ENCODE measurements at regions not wholly inside any gene's neighbourhood (a gene's known extent, or its start where the extent isn't known, plus 50 kb on each side); places are given as distances from the start of the nearest gene placed in this dataset.

DNA sequence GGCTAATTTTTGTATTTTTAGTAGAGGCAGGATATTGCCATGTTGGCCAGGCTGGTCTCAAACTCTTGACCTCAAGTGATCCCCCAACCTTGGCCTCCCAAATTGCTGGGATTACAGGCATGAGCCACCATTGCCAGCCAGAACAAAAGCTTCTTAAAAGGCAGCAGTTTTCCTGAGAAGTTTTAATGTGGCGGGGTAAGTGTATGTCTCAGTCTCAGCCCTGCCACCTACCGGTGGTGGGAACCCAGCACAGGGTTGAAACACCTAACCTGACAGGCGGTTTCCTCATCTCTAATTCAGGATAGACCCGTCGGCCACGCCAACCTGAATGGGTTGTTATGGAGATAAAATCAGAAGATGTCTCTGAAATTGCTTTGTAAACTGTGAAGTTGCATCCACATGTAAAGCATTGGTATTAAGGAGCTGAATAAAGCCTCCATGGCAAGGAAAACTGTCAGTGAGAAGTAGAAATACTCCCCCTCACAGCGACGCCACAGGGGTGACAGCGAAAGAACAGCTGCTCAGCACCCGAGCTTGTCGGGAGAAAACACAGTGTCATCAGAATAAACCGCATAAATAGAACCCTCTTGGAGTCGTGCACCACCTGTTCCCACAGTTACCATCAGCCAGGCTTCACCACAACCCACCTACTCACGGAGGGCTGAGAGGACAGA is 165.9 kb upstream of the NCAM1 start:
- no peak for DNase-seq

DNA sequence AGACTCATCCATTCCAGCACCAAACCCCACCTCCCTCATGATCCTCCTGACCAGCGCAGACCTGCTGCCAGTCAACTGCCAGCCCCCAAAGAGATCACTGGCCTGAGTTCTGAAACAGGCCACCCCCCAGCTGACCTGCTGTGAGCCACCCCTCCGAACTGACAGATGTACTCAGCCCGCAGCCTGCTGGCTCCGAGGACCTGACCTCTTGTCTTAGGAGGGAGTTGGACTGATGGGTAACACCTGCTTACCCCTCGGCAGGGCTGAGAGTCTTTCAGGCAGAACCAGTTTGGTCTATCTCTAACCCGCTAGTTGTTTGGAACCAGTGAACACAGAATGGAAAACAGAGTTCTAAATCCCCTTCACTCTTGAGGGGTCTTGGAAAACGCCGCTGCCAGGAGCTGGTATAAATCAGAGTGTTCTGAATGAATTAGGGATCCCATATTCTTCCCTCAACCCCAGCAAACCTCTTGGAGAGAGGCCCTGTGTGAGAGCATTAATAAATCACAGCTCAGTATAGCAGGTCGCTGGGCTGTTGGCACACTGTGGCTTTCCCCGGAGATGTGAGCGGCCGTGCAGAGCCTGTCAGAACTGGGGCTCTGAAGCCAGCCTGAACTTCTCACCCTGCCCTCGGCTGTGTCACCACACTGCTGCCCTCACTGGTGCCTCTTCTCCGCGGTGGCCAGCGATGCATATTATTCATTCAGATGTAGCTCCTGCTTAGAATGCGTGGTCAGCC is 165.1 kb upstream of the NCAM1 start:
- DNase-seq, result no peak

DNA sequence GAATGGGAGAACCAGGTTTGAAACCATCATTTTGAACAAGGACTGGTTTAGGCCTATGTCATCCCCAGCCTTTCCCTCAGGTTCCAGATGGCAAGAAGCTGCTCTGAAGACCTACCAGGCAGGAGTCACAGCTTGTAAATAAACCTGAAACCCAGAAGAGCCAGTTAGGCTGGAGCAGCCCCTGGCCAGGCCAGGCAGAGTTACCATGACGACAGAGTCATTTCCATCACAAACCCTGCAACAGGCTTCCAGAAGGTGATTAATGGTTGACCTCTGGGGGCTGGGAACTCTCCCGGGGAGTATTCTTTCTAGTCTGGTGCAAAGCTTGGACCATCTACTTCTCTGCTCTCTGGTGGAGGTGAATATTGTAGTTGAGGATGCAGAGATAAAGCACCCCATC is 164.1 kb upstream of the NCAM1 start:
- DNase-seq, result no peak

DNA sequence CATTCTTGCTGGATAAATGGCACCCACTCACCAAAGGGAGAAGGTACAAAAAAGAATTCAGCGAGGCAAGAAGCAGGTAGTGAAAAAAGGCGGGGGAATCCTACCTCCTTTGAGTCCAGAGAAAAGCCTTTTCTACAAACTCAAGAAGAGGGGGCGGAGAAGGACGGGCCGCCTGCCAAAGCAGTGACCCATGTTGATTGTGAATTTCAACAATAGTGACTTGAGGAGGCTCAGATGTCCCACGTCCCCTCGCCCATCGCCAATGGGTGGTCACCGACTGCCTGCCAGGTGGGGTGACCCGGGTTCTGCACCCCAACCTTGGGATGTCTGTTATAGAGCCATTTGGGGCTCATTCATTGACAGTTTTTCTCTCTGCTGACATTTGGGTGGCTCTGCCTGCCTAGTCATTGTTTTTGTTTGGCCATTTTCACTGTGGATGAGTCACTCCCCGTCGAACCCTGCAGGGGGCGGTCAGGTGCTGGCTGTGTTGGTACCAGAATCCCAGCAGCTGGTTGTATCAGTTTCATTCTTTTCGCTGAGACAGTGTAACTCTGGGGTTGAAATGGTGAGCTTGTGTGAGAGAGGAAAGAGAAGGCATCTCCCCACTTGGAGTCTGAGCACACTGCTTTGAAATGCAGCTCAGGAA is 163.4 kb upstream of the NCAM1 start:
- no peak for DNase-seq

DNA sequence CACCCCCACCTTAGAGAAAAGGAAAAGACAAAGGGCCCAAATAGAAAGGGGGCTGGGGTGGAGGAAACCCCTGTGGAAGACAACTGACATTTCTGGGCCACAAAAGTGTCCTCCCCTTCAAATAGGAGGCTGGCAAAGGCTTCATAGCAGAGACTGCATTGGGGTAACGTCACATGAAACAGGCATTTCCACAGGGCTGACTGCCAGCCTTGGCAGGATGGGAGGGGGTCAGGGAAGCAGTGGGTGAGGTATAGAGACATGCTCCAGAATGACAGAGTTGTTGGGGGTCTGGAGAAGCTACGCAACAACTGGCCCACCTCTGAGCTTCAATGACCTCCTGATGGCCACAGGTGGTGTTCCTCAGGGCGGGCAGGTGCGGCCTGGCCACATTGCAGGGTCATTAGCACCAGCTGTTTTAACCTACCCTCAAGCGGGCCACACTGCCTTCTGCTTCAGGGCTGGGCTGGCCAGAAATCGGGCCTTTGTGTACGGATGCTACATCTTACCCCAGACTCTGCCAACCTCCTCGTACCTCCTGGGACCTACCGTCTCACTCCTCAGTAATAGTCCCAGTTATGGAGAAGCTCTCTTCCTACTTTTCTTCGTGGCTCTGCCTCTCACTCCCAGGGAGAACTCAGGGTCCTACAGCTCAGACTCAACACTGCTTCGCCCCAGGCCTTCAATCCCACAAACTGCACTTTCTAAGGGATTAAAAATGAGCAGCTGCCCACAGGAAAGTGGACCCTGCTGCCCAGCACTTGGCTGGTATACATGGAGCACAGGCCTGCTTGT is 160.0 kb upstream of the NCAM1 start:
- no peak for DNase-seq

DNA sequence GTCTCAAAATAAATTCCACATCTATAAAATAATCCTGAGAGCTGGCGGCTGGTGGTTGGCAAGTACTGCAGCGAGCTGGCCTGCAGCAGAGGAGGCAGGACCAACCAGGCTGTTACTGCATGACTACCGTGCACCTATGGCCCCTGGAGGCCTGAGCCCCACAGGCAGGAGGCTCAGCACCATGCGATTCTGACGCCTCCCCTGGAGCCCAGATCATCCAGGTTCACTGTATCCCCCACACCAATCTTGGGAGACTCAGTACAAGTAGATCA is 159.5 kb upstream of the NCAM1 start:
- DNase-seq, result no peak

DNA sequence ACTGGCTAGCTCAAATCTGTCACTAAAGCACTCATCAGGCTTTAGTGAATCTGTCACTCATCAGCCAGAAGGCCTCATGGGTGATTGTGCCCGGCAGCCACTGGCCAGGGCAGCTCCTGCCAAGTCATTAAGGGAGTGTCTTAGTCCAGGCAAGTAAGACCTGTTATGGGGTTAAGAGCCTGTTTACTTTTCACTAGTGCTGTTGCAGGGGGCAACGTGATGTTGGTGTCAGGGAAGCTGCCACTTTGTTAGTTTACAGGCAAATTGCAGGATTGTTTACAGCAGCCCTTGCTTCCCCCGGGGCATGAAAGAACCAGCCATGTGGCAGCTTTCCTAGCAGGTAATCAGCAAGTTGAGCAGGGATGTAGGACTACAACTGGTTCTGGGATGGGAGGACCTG is 155.6 kb upstream of the NCAM1 start:
- no peak for DNase-seq

DNA sequence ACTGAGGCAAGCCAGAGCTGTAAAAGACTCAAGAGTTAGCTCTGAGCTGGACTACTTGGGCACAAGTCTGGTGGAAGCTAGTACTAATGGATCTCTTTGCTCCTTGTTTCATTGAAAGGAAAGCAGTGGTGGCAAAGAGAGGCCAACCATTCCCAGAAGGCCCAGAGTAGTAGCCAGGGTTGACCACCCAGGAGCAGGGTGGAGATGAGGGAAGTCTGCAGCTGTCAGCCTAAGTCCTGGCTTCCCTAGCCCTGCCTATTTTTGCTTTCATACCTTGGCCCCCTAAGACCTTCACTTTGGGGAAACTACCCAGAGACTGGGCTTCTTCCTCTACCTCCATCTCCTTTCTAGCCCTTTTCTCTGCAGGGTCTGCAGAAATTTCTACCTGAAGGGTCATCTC is 155.0 kb upstream of the NCAM1 start:
- no peak for DNase-seq

DNA sequence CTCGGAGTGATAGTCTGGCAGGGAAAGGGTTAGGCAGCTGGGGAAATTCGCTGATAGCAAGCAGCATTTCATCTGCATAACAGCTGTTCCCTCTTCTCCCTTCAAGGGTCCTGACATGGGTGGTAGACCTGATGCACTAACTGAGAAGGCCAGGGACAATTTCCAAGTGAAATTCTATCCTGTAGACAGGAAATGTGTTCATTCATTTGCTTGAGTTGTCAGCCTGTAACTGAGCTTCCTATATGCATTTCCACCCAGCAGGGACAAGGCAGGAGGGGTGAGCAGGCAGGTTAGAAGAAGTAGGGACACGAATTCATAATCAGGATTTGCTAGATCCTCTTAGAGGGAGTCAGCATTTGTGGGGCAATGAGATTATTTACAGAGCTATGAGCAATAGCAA is 154.3 kb upstream of the NCAM1 start:
- DNase-seq, result no peak

DNA sequence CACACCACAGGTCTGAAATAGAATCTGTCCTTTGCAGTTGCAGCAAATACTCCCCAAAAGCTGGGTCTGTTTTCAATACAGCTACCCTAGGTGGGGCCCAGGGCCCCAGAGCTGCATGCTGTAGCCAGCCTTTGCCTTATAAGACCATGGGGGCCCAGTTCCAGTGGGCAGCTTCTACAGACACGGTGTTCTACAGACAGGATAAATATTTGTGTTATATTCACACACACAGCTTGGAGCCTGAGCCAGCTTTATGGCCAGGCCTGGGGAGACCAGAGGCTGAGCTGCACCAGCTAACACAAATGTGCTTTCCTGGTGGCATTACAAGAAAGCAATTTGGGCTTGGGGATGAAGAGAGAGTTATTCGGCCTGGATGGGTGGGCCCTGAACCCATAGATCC is 151.8 kb upstream of the NCAM1 start:
- no peak for DNase-seq

DNA sequence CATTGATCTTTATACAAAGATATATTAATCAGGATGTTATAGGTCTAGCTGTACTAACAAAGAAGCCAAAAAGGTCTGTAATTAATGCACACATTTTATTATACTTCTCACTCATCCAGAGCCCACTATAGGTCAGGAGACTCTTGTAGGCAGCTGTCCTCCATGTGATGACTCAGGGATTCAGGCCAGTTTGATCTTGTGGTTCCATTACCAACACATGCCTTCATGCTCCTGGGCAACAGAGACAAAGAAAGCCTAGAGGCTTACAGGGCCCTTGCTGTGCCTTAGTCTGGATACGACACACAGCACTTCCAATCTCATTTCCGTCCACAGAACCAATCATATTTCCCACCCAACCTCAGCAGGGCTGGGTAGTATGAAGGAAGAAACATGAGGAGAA is 150.3 kb upstream of the NCAM1 start:
- no peak for DNase-seq

DNA sequence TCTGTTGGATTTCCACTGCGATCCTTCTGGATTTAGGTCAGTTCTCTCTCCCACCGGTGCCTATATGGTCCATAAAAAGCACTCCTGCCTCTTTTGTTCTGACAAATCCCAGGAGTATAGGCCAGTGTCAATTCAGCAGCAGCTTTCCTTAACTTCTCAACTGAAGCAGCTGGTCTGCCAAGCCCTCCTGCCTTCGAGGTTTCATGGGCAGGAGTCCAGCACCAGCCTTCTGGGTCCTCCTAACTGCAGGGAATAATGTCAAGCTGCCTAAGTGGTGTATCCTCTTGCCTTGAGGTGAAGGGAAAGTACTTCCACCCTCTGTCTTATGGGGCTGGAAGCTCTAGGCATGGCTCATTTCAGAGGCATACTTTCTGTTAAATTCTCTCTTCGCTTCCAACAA is 149.4 kb upstream of the NCAM1 start:
- DNase-seq, result no peak

DNA sequence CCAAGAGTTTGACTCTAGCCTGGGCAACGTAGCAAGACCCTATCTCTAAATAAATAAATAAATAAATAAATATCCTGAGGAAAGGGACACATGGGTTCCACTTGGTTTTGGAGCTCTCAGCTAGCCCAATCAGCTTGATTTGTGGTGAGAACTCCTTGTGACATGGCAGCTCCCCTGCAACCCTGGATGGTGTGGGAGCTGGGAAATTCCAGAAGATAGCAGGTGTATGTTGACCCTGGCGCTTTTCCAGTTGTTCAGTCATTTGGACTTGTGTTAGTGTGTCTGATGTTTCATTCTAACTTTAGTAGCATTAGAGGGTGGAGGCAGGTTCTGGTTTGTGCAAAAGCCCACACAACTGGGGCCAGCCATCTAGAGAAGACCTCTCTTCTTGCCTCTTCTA is 148.5 kb upstream of the NCAM1 start:
- no peak for DNase-seq

DNA sequence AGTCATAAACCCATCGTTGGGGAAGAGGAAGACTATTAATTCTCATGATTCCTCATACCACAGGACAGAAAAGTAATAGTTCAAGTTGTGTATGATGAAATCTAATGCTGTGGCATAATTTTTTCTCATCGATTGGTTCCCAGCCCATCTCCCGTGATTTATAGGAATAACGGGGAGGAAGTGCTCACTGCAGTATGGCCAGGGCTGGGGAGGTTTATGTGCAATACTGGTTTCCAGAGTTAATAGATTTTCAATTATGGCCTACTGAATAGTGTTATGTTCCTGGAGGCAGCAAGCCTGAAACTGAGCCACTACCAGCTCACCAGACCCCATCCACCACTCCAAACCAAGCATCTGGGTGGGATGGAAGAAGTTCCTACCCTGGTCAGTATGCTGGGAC is 147.1 kb upstream of the NCAM1 start:
- no peak for DNase-seq

DNA sequence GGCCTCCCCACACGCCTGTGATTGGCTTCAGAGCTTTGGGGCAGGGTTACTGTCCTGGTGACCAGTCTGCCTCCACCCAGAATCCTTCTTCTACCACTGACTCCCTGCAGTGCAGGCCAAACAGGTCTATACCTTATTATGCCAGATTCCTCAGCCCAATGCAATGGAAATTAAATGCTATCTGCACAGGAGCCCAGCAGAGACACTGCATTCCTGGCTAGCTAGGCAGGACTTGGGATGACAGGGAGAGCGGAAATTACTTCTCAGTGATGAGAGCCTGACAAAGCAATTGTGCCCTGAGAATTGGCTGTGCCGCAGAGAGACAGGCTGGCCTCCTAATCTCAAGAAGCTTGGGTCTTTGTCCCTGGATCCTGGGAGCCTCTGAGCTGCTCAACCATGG is 143.8 kb upstream of the NCAM1 start:
- no peak for DNase-seq

DNA sequence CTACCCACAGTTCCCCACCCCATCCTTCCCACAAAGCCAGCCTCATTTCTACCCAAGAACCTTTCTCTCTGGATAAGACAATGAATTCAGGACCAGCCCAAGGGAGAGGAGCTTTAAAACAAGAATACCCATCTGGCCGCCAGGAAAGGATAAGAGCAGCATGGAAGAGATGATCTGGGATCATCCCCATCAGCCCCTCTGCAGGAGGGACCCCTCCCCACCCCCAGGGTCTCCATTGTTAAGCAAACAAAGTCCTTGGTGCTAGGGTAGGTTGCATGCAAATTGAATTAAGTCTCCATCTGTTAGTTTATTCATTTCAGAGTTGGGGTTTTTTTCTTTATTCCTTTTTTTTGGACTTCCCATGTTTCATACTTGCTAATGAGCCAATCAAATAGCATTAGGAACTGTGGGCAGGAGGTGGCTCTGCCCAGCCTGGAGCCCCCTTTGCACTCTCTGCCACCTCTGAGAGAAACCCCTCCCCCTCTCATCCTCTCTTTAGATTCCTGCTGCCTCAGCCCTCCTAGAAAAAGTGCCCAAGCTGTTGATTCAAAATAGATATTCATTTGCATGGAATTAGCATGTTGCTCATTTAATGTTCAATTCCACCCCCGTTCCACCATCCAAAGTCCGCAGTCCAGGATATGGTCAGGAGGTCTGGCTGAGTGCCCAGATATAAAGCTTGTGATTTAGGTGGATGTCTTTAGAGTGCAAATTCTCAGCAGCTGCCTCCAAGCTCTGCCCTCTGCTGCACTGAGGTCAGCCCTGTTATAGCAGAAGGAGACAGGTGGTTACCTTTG is 138.5 kb upstream of the NCAM1 start:
- no peak for DNase-seq

DNA sequence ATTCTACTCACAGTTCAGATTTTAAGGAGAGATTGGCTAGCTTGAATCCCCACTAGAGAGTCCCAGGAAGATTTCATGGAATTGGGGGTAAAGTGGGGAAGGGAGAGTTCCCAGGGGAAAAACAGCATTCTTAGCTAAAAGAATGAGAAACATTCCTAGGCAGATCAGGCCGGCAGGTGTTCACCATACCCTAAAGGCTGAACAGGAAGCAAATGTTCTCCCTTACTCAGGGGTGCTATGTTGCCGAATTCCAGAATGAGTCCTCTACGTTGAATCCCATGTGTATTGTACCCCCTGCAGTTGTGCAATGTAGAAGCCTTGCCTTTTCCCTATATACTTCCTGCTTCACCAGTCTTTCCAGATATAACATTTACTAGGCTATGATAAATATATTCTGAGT is 135.2 kb upstream of the NCAM1 start:
- DNase-seq, result no peak

DNA sequence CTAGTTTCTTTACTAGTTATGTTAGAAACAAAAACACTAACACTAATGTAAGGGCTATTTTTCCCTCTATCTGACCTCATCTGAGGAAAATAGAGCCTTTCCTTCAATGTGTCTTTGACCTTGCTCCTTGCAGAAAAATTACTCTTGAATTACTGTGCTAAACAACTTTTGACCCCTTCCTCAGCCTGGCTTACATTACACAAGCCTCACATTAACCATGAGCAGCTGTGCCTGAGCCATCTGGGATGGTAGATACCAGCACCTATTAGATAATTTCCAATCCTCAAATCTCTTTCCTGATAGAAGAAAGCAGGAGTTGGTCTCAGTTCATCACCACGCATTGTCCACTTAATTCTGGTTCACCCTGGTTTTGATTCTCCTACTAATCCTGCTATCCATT is 134.4 kb upstream of the NCAM1 start:
- DNase-seq, result no peak

DNA sequence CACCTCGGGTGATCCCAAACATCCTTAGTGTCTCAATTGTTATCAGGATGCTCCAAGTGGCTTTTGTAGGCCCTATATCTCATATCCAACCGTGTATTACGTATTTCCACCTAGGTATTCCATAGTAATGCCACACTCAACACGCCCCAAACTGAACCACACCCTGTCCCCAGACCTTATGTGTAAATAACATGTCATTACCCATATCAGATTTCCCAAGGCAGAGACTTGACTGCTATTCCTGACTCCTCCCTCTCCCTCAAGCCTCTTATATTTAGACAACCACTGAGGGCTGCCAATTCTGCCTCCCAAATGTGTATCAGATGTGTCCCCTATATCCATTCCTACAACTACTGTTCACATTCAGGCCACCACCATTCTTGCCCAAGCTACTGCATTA is 132.8 kb upstream of the NCAM1 start:
- DNase-seq, result no peak

DNA sequence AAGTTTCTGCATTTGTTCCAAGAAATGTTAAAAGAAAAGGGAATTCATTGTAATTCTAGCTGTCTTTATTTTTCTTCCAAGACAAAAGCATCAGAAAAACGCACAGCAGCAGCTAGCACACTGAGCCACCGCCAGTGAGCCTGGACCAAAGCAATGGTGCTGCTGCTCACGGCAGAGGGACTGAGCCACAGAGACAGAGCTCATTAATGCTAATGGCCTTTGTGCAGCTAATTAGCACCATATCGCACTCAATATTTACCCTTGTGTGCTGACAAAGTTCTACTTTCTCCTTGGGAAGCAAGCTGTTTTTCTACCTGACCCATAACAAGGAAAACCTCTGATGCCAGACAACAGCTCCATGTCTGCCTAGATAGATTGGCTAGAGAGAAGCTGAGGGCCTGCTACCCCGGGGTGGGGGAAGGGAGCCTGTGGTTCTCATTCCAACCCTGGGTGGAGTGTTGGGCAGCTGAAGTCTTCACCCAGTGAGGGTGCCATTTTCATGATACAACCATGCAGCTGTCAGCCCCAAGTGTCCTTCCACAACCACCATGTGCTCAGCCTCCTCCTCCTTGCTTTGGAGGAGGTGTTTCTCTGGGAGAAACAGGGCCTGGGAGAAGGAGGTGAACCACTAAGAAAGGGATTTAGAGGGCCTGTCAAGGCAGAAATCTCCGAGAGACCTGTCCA is 131.1 kb upstream of the NCAM1 start:
- no peak for DNase-seq

DNA sequence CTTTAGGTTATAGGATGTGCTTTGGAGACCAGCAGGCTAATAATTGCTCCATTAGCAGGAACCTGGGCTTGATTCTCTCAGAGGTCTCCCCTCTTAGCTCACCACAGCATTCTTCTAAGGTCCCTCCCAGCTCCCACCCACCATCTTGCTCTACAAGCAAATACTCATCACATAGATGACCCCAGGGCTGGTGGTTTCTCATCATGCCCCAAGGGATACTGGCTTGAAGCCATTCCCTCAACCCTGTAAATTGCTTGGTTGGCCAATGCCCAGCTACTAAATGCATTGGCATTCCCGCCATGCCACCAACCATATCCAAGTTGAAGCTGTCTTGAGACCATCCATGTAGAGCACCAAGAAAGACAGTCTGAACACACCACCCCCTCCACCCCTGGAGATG is 130.2 kb upstream of the NCAM1 start:
- DNase-seq, result no peak

DNA sequence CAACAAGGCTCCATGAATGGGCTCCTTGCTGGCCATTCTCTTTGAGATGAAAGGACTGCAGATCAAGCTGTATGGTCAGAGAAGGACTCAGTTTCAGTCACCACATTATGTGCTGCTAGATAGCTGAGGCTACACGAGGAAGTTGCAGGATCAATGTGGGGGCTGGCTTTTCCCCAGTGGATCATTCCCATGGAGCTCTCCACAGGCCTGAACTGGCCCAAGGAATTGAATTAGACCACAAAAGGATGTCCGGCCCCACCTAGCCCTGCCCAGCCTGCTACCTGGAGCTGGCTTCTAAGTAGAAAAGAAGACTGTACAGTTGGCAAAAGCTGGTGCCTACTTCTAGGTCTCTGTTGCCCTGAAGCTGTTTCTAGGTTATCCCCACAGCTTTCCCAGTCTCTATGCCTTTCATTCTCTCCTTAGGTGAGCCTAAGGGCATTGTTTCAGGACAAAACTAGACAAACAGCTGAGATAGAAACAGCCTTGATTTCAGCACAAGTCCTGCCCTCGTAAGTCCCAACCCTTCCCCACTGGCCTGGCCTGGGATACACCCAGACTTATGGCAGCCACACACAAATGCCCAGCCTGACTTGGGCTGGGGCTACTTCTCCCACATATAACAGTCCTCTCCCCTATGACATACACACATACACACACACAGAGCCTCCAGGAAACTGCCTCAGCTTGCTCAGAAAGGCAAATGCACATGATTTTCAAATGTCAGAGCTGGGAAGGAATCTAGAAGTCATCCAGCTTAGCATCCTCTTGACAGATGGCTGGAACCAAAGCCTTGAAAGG is 129.1 kb upstream of the NCAM1 start:
- no peak for DNase-seq
